ENCODE measurements at regions not wholly inside any gene's neighbourhood (a gene's known extent, or its start where the extent isn't known, plus 50 kb on each side); places are given as distances from the start of the nearest gene placed in this dataset.

GRCh38 chr4:129897111-129897510 is 801.2 kb downstream of the C4orf33 start:
- TF ChIP-seq SPI1 (IDR thresholded peaks at IDR 0.05; ENCODE audit: low read depth, low read length) = no peak
- no peak for TF ChIP-seq POLR2A (IDR thresholded peaks at IDR 0.05; ENCODE audit: low read depth, low read length)
- TF ChIP-seq TAF1 (IDR thresholded peaks at IDR 0.05; ENCODE audit: low read depth, low read length) = no peak
- no peak for TF ChIP-seq POLR2AphosphoS5 (IDR thresholded peaks at IDR 0.05; ENCODE audit: low read depth, low read length)
- TF ChIP-seq PAX5 (IDR thresholded peaks at IDR 0.05; ENCODE audit: insufficient read depth, low read length, severe bottlenecking) = no peak

Data from GM12891 (cell line).